22Rv1 (cell line): ENCODE measurements at regions not wholly inside any gene's neighbourhood (a gene's known extent, or its start where the extent isn't known, plus 50 kb on each side); places are given as distances from the start of the nearest gene placed in this dataset.

ENCODE experiments used
- CTCF ChIP-seq: fragments of 450-650 bp; IDR thresholded peaks from 2 replicates; pipeline ENCODE4 v1.5.1; 2017; ENCODE audit warnings: mild to moderate bottlenecking
- ZFX ChIP-seq: fragments of 450-650 bp; IDR thresholded peaks from 2 replicates; pipeline ENCODE4 v1.6.1; 2017; ENCODE audit warnings: antibody characterized with exemption, borderline replicate concordance

GRCh38 chr21:24423546-24423945, 1183.7 kb downstream of the MRPL39 start:
- TF ChIP-seq CTCF (no peak), ZFX (no peak)
